WERI-Rb-1 (cell line): ENCODE measurements at regions not wholly inside any gene's neighbourhood (a gene's known extent, or its start where the extent isn't known, plus 50 kb on each side); places are given as distances from the start of the nearest gene placed in this dataset.
"Not testable (repeated sequence)": the region's sequence is repeated elsewhere in the genome, so short reads cannot be mapped to it uniquely, and the experiment has no call there.

Source experiments
- DNase-seq: peaks from one replicate; pipeline ENCODE4 v3.0.0-alpha.2; 2020
- H3K27ac ChIP-seq: fragments of 250-450 bp; sonication (Bioruptor Pico); 2 replicates; pipeline ENCODE4 v1.5.1; 2020; ENCODE audit warnings: mild to moderate bottlenecking, moderate library complexity
- H3K27me3 ChIP-seq: fragments of 250-450 bp; sonication (Bioruptor Pico); 2 replicates; pipeline ENCODE4 v1.5.1; 2021; ENCODE audit warnings: mild to moderate bottlenecking, low read depth, moderate library complexity; ENCODE audit not compliant: insufficient read depth, severe bottlenecking
- H3K36me3 ChIP-seq: fragments of 250-450 bp; sonication (Bioruptor Pico); 2 replicates; pipeline ENCODE4 v1.5.1; 2020; ENCODE audit warnings: mild to moderate bottlenecking, moderate library complexity
- H3K4me3 ChIP-seq: 2 replicates; pipeline ENCODE4 v1.5.1; 2011; ENCODE audit warnings: low read depth, mild to moderate bottlenecking, control low read depth, low read length
- H3K9me3 ChIP-seq: fragments of 250-450 bp; sonication (Bioruptor Pico); 2 replicates; pipeline ENCODE4 v1.5.1; 2021; ENCODE audit warnings: mild to moderate bottlenecking, moderate library complexity; ENCODE audit not compliant: severe bottlenecking
- TF ChIP-seq, protein P1 (sequence below): IDR thresholded peaks from 2 replicates; pipeline ENCODE4 v1.5.1; 2011; ENCODE audit warnings: low read depth, mild to moderate bottlenecking, control low read depth, inconsistent platforms, low read length

DNA sequence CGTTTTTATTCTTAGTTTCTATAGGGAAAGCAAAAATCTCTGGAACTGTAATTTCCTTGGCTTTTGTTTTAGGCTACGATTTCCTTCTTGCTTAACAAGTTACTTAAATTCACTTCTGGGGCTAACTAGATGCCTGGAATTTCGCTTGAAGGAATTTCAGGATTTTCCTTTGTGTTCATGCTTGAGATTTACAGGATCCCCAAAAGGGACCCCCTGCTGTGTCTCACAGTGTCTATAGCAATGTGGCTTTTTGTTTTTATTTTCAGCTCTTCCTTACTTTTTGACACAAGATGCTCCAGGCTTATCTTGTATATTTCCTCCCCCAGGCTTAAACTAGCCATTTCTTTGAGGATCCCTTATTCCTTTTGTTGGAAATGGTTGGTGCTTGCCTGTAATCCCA lies 95.5 kb upstream of the DPPA4 start:
- Histone ChIP-seq H3K9me3 (no peaks in the 10 kb centered on the region), H3K27ac (no peak overlapping the region), H3K4me3 (no peak overlapping the region), H3K36me3 (no peaks in the 10 kb centered on the region), H3K27me3 (no peaks in the 10 kb centered on the region)
- no peak for DNase-seq
- TF ChIP-seq, protein P1, sequence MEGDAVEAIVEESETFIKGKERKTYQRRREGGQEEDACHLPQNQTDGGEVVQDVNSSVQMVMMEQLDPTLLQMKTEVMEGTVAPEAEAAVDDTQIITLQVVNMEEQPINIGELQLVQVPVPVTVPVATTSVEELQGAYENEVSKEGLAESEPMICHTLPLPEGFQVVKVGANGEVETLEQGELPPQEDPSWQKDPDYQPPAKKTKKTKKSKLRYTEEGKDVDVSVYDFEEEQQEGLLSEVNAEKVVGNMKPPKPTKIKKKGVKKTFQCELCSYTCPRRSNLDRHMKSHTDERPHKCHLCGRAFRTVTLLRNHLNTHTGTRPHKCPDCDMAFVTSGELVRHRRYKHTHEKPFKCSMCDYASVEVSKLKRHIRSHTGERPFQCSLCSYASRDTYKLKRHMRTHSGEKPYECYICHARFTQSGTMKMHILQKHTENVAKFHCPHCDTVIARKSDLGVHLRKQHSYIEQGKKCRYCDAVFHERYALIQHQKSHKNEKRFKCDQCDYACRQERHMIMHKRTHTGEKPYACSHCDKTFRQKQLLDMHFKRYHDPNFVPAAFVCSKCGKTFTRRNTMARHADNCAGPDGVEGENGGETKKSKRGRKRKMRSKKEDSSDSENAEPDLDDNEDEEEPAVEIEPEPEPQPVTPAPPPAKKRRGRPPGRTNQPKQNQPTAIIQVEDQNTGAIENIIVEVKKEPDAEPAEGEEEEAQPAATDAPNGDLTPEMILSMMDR: no peak

DNA sequence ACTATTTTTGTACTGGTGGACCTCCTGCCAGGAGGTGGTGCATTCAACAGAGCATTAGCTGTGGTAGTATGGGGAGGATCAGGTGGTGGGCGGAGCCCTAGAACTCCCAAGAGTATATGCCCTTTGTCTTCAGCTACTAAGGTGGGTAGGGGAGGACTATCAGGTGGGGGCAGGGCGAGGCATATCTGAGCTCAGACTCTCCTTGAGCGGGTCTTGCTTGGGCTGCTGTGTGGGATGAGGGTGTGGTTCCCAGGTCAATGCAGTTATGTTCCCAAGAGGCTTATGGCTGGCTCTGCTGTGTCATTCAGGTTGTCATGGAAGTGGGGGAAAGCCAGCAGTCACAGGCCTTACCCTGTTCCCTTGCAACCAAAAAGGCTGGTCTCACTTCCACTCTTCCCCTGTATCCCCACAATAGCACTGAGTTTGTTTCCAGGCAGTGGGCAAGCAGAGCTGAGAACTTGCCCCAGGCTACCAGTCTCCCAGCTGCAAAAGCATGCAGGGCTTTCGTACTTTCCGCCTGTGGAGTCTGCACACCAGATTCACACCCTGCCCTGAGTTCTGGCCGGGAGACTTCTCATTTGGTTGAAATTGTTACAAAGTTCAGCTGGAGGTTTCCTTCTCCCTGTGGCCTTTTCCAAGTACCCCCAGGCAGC lies 93.7 kb upstream of the DPPA4 start:
- Histone ChIP-seq H3K36me3 (no peaks in the 10 kb centered on the region), H3K9me3 (no peaks in the 10 kb centered on the region), H3K27me3 (no peaks in the 10 kb centered on the region), H3K4me3 (no peak overlapping the region), H3K27ac (no peak overlapping the region)
- no peak for DNase-seq
- TF ChIP-seq, protein P1: no peak

- no peak overlapping the region for H3K4me3 ChIP-seq
Measured at GRCh38 chr3:109413049-109413448, 75.7 kb upstream of the DPPA4 start.

DNA sequence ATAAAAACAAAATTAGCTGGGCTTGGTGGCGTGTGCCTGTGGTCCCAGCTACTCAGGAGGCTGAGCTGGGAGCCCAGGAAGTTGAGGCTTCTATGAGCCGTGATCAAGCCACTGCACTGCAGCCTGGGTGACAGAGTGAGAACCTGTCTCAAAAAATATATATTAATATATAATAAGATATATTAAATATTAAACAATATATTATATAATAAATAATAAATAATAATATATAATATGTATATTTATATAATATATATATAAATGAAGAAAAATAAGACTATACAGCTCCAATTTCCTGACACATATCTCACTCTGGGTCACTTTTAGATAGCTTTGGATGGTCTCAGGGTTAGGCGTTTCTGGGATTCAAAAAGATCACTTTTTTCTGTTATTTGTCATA lies 74.2 kb upstream of the DPPA4 start:
- no peaks in the 10 kb centered on the region for H3K27me3 ChIP-seq
- no peaks in the 10 kb centered on the region for H3K9me3 ChIP-seq
- H3K4me3 ChIP-seq: no peak overlapping the region
- TF ChIP-seq, protein P1: no peak
- H3K36me3 ChIP-seq: no peaks in the 10 kb centered on the region
- H3K27ac ChIP-seq: no peak overlapping the region
- DNase-seq: no peak

More at GRCh38 chr3:109413049-109413448, 75.7 kb upstream of the DPPA4 start:
- Histone ChIP-seq H3K36me3 (no peaks in the 10 kb centered on the region), H3K9me3 (no peaks in the 10 kb centered on the region), H3K27ac (no peak overlapping the region), H3K27me3 (no peaks in the 10 kb centered on the region)
- no peak for DNase-seq
- TF ChIP-seq, protein P1: no peak

GRCh38 chr3:109396806-109397205 lies 59.5 kb upstream of the DPPA4 start:
- TF ChIP-seq, protein P1: no peak
- no peak overlapping the region for H3K27ac ChIP-seq

DNA sequence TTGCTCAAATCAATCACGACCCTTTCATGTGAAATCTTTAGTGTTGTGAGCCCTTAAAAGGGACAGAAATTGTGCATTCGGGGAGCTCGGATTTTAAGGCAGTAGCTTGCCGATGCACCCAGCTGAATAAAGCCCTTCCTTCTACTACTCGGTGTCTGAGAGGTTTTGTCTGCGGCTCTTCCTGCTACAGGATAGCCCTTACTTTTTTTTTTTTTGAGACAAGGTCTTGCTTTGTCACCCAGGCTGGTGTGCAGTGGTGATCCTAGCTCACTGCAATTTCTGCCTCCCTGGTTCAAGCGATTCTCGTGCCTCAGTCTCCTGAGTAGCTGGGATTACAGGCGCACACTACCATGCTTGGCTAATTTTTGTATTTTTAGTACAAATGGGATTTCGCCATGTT lies 56.4 kb upstream of the DPPA4 start:
- H3K4me3 ChIP-seq, H3K36me3 ChIP-seq, H3K9me3 ChIP-seq, H3K27ac ChIP-seq, DNase-seq, H3K27me3 ChIP-seq: not testable (repeated sequence)

More at GRCh38 chr3:109396806-109397205, 59.5 kb upstream of the DPPA4 start:
- Histone ChIP-seq H3K9me3 (no peaks in the 10 kb centered on the region), H3K27me3 (no peaks in the 10 kb centered on the region), H3K4me3 (no peak overlapping the region), H3K36me3 (no peaks in the 10 kb centered on the region)
- no peak for DNase-seq
